ENCODE measurements at regions not wholly inside any gene's neighbourhood (a gene's known extent, or its start where the extent isn't known, plus 50 kb on each side); places are given as distances from the start of the nearest gene placed in this dataset.

DNA sequence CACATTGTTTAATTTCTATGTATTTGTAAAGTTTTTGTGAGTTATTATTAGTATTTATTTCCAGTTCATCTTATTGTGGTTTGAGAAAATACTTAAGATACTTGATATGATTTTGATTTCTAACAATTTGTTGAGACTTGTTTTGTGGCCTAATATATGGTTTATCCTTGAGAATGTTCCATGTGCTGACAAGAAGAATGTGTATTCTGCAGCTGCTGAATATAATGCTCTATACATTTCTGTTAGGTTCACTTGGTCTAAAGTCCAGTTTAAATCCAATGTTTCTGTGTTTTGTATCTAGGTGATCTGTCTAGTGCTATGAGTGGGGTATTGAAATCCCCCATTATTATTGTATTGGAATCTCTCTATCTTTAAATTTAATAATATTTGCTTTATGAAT lies 201.3 kb downstream of the FSIP2 start:
- Mint-ChIP-seq H3K4me3 (ENCODE audit: unreplicated experiment) (no peak overlapping the region), H3K9me3 (ENCODE audit: unreplicated experiment) (no peaks in the 10 kb centered on the region), H3K27me3 (ENCODE audit: insufficient read depth, unreplicated experiment) (no peaks in the 10 kb centered on the region), H3K27ac (ENCODE audit: unreplicated experiment) (no peak overlapping the region), H3K4me1 (ENCODE audit: low read depth, unreplicated experiment) (no peaks in the 10 kb centered on the region), H3K36me3 (ENCODE audit: insufficient read depth, unreplicated experiment) (no peaks in the 10 kb centered on the region)
- TF ChIP-seq, protein P1, sequence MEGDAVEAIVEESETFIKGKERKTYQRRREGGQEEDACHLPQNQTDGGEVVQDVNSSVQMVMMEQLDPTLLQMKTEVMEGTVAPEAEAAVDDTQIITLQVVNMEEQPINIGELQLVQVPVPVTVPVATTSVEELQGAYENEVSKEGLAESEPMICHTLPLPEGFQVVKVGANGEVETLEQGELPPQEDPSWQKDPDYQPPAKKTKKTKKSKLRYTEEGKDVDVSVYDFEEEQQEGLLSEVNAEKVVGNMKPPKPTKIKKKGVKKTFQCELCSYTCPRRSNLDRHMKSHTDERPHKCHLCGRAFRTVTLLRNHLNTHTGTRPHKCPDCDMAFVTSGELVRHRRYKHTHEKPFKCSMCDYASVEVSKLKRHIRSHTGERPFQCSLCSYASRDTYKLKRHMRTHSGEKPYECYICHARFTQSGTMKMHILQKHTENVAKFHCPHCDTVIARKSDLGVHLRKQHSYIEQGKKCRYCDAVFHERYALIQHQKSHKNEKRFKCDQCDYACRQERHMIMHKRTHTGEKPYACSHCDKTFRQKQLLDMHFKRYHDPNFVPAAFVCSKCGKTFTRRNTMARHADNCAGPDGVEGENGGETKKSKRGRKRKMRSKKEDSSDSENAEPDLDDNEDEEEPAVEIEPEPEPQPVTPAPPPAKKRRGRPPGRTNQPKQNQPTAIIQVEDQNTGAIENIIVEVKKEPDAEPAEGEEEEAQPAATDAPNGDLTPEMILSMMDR (IDR thresholded peaks at IDR 0.05; ENCODE audit: insufficient read depth in 1 of 2, low read depth in 1 of 2, low read length in 1 of 2, severe bottlenecking in 1 of 2, unreplicated experiment in 1 of 2), result no peak
- no peaks in the 10 kb centered on the region for H3K27me3 ChIP-seq (replicated peaks; ENCODE audit: control insufficient read depth, insufficient read depth, low read length)
- H3K9me3 ChIP-seq, result 0 out of 2 replicates have a peak, but pooled peaks cover 4% of the 10 kb centered on the region
- H3K36me3 ChIP-seq (ENCODE audit: control insufficient read depth, insufficient read depth, low read length), result no peaks in the 10 kb centered on the region
- DNase-seq, result no peak
- no TSS peak for BruUV-seq (replicated peaks)
- POLR2A ChIA-PET, result no interaction called here
- H3K4me3 ChIP-seq (ENCODE audit: low read depth, low read length), result no peak overlapping the region
- CTCF ChIA-PET, result no interaction called here
- no peaks in the 10 kb centered on the region for H3K4me1 ChIP-seq
- intact Hi-C loops (cut with micrococcal nuclease; ENCODE audit: unreplicated experiment), result no loop called here

DNA sequence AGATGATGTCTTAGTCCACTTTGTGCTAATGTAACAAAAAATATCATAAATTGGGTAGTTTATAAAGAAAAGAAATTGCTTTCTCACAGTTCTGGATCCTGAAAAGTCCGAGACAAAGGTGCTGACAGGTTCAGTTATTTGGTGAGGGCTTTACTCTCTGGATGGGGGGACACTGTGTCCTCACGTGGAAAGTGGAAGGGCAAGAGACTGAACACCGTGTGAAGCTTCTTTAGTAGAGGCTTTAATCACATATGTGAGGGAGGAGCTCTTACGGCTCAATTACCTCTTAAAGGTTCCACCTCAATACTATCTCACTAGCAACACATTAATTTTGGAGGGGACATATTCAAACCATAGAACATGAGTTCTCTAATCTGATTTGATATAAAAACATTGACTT lies 204.3 kb downstream of the FSIP2 start:
- H3K4me3 Mint-ChIP-seq (ENCODE audit: unreplicated experiment), result no peak overlapping the region
- no TSS peak for BruUV-seq (replicated peaks)
- Histone ChIP-seq H3K36me3 (ENCODE audit: control insufficient read depth, insufficient read depth, low read length) (no peaks in the 10 kb centered on the region), H3K27me3 (replicated peaks; ENCODE audit: control insufficient read depth, insufficient read depth, low read length) (no peaks in the 10 kb centered on the region), H3K9me3 (0 out of 2 replicates have a peak, but pooled peaks cover 4% of the 10 kb centered on the region), H3K4me1 (no peaks in the 10 kb centered on the region), H3K4me3 (ENCODE audit: low read depth, low read length) (no peak overlapping the region)
- intact Hi-C loops (cut with micrococcal nuclease; ENCODE audit: unreplicated experiment), result no loop called here
- ChIA-PET CTCF (no interaction called here), POLR2A (no interaction called here)
- H3K9me3 Mint-ChIP-seq (ENCODE audit: unreplicated experiment), result no peaks in the 10 kb centered on the region
- H3K36me3 Mint-ChIP-seq (ENCODE audit: insufficient read depth, unreplicated experiment), result no peaks in the 10 kb centered on the region
- TF ChIP-seq, protein P1 (IDR thresholded peaks at IDR 0.05; ENCODE audit: insufficient read depth in 1 of 2, low read depth in 1 of 2, low read length in 1 of 2, severe bottlenecking in 1 of 2, unreplicated experiment in 1 of 2), result no peak
- no peaks in the 10 kb centered on the region for H3K27me3 Mint-ChIP-seq (ENCODE audit: insufficient read depth, unreplicated experiment)
- H3K4me1 Mint-ChIP-seq (ENCODE audit: low read depth, unreplicated experiment), result no peaks in the 10 kb centered on the region
- no peak overlapping the region for H3K27ac Mint-ChIP-seq (ENCODE audit: unreplicated experiment)
- DNase-seq, result no peak

DNA sequence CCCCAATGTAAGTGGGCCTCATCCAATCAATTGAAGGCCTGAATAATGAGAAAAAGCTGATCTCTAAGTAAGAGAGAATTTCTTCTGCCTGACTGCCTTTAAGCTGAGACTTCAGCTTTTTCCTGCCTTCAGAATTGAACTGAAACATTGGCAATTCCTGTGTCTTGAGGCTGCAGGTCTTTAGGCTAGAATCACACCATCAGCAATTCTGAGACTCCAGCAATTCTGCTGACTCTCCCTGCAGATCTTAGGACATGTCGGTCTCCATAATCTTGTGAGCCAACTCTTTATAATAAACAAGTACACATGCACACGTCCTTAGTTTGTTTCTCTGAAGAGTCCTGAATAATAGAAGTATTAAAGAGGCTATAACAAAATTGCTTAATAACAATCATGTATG lies 209.1 kb downstream of the FSIP2 start:
- Mint-ChIP-seq H3K27ac (ENCODE audit: unreplicated experiment) (no peak overlapping the region), H3K9me3 (ENCODE audit: unreplicated experiment) (no peaks in the 10 kb centered on the region), H3K4me3 (ENCODE audit: unreplicated experiment) (no peak overlapping the region), H3K4me1 (ENCODE audit: low read depth, unreplicated experiment) (no peaks in the 10 kb centered on the region), H3K36me3 (ENCODE audit: insufficient read depth, unreplicated experiment) (no peaks in the 10 kb centered on the region), H3K27me3 (ENCODE audit: insufficient read depth, unreplicated experiment) (no peaks in the 10 kb centered on the region)
- no peak overlapping the region for H3K4me3 ChIP-seq (ENCODE audit: low read depth, low read length)
- intact Hi-C loops (cut with micrococcal nuclease; ENCODE audit: unreplicated experiment), result no loop called here
- ChIA-PET CTCF (no interaction called here), POLR2A (no interaction called here)
- no peaks in the 10 kb centered on the region for H3K4me1 ChIP-seq
- H3K27me3 ChIP-seq (replicated peaks; ENCODE audit: control insufficient read depth, insufficient read depth, low read length), result no peaks in the 10 kb centered on the region
- no peak for DNase-seq
- BruUV-seq (replicated peaks), result no TSS peak
- H3K9me3 ChIP-seq, result no peaks in the 10 kb centered on the region
- H3K36me3 ChIP-seq (ENCODE audit: control insufficient read depth, insufficient read depth, low read length), result no peaks in the 10 kb centered on the region
- TF ChIP-seq, protein P1 (IDR thresholded peaks at IDR 0.05; ENCODE audit: insufficient read depth in 1 of 2, low read depth in 1 of 2, low read length in 1 of 2, severe bottlenecking in 1 of 2, unreplicated experiment in 1 of 2), result no peak
